ENCODE measurements at regions not wholly inside any gene's neighbourhood (a gene's known extent, or its start where the extent isn't known, plus 50 kb on each side); places are given as distances from the start of the nearest gene placed in this dataset.

GRCh38 chr2:89841476-89841840 lies 1150.0 kb downstream of the RPIA start:
- no peak for DNase-seq (ENCODE audit: low read depth)
- TF ChIP-seq CTCF (conservative IDR thresholded peaks at IDR 0.05; ENCODE audit: low read length) = no peak
- H3K4me3 ChIP-seq (ENCODE audit: low read length) = no peak overlapping the region

- no peak overlapping the region for H3K4me3 ChIP-seq (ENCODE audit: low read length)
Observed at GRCh38 chr2:89842180-89842908, 1150.9 kb downstream of the RPIA start.

GRCh38 chr2:89844221-89844943 lies 1152.9 kb downstream of the RPIA start:
- no peak for TF ChIP-seq CTCF (conservative IDR thresholded peaks at IDR 0.05; ENCODE audit: low read length)
- no peak overlapping the region for H3K4me3 ChIP-seq (ENCODE audit: low read length)
- DNase-seq (ENCODE audit: low read depth) = no peak

More at GRCh38 chr2:89842180-89842908, 1150.9 kb downstream of the RPIA start:
- no peak for DNase-seq (ENCODE audit: low read depth)
- TF ChIP-seq CTCF (conservative IDR thresholded peaks at IDR 0.05; ENCODE audit: low read length) = no peak

GRCh38 chr2:89845532-89845931 lies 1154.1 kb downstream of the RPIA start:
- DNase-seq (ENCODE audit: low read depth) = no peak
- no peak overlapping the region for H3K4me3 ChIP-seq (ENCODE audit: low read length)
- TF ChIP-seq CTCF (conservative IDR thresholded peaks at IDR 0.05; ENCODE audit: low read length) = no peak

GRCh38 chr2:89848114-89848513 lies 1156.6 kb downstream of the RPIA start:
- TF ChIP-seq CTCF (conservative IDR thresholded peaks at IDR 0.05; ENCODE audit: low read length) = no peak
- DNase-seq (ENCODE audit: low read depth) = no peak
- no peak overlapping the region for H3K4me3 ChIP-seq (ENCODE audit: low read length)

GRCh38 chr2:89848763-89849368 lies 1157.4 kb downstream of the RPIA start:
- DNase-seq (ENCODE audit: low read depth) = no peak
- no peak for TF ChIP-seq CTCF (conservative IDR thresholded peaks at IDR 0.05; ENCODE audit: low read length)
- H3K4me3 ChIP-seq (ENCODE audit: low read length) = no peak overlapping the region

Data from AG10803 (cell line).